Naive B cell (primary cell): ENCODE measurements at regions not wholly inside any gene's neighbourhood (a gene's known extent, or its start where the extent isn't known, plus 50 kb on each side); places are given as distances from the start of the nearest gene placed in this dataset.
"Not testable (repeated sequence)": the region's sequence is repeated elsewhere in the genome, so short reads cannot be mapped to it uniquely, and the experiment has no call there.

ENCODE experiments used
- ATAC-seq, 2 donors: fragments of 150-1000 bp; cut with Tn5 transposase; 2 replicates each; pipeline ENCODE4 v1.10.0; 2021; ENCODE audit warnings: low read depth in 2 of 2, mild to moderate bottlenecking in 2 of 2, moderate library complexity in 2 of 2
- DNase-seq: peaks from one replicate; pipeline ENCODE4 v3.0.0; 2022
- H3K27ac Mint-ChIP-seq, 6 donors: one replicate each; pipeline ENCODE4 v1.8.0; 2020 to 2022; ENCODE audit warnings: mild to moderate bottlenecking in 6 of 6, mixed read lengths in 6 of 6, moderate library complexity in 5 of 6, inconsistent platforms in 2 of 6
- H3K27me3 Mint-ChIP-seq, 3 donors: one replicate each; pipeline ENCODE4 v1.8.0; 2021 to 2022; ENCODE audit warnings: mixed read lengths in 3 of 3, mild to moderate bottlenecking in 1 of 3
- H3K36me3 Mint-ChIP-seq, 2 donors: one replicate each; pipeline ENCODE4 v1.8.0; 2020 to 2022; ENCODE audit warnings: mixed read lengths in 2 of 2, inconsistent platforms in 1 of 2, mild to moderate bottlenecking in 1 of 2
- H3K4me1 Mint-ChIP-seq, 3 donors: one replicate each; pipeline ENCODE4 v1.8.0; 2020 to 2022; ENCODE audit warnings: mixed read lengths in 3 of 3, inconsistent platforms in 1 of 3, mild to moderate bottlenecking in 1 of 3, moderate library complexity in 1 of 3
- H3K4me3 Mint-ChIP-seq, 8 donors: one replicate each; pipeline ENCODE4 v1.8.0; 2020 to 2022; ENCODE audit warnings: mild to moderate bottlenecking in 8 of 8, mixed read lengths in 8 of 8, moderate library complexity in 8 of 8, inconsistent platforms in 2 of 8
- H3K9me3 Mint-ChIP-seq, 7 donors: one replicate each; pipeline ENCODE4 v1.8.0; 2020 to 2022; ENCODE audit warnings: mixed read lengths in 7 of 7, mild to moderate bottlenecking in 5 of 7, inconsistent platforms in 2 of 7, moderate library complexity in 1 of 7

DNA sequence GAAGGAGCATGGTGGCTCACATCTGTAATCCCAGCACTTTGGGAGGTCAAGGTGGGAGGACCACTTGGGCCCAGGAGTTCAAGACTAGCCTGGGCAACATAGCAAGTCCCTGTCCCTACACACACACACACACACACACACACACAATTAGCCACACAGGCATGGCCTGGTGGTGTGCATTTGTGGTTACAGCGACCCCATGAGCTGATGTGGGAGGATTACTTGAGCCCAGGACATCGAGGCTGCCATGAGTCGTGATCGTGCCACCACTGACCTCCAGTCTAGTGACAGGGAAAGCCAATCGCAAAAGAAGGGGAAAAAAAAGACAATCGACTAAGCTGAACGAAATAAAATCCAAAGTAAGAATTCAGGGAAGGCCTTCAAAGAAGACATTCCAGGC lies 67.9 kb downstream of the TBX3 start:
- Mint-ChIP-seq H3K9me3 (peaks cover 4 to 23% (median 17%) of the 10 kb centered on the region in 7 donors), H3K27me3 (peaks cover 0 to 12% (median 8%) of the 10 kb centered on the region in 3 donors), H3K36me3 (peaks cover 0 to 3% of the 10 kb centered on the region in 2 donors), H3K4me1 (no peaks in the 10 kb centered on the region), H3K4me3 (no peak overlapping the region), H3K27ac (no peak overlapping the region)
- DNase-seq (no peak), ATAC-seq (no peak)

DNA sequence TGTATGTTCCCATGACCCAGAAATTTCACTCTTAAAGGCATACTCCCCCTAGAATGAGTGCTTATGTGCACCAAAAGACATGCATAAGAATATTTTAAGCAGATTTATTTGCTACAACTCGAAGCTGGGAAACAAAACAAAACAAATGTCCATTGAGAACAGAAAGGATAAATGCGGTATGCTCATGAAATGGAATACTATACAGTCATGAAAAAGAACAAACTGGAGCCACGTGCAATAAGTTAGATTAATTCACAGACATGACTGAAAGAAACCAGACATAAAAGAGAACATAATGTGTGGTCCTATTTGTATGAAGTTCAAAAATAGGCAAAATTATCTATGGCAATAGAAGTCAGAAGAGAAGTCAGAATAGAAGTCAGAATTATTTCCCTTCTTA lies 69.9 kb downstream of the TBX3 start:
- ATAC-seq (no peak), DNase-seq (no peak)
- Mint-ChIP-seq H3K27ac (no peak overlapping the region), H3K4me3 (no peak overlapping the region), H3K4me1 (no peaks in the 10 kb centered on the region), H3K36me3 (peaks cover 0 to 3% of the 10 kb centered on the region in 2 donors), H3K27me3 (peaks cover 0 to 12% (median 8%) of the 10 kb centered on the region in 3 donors), H3K9me3 (peaks cover 4 to 23% (median 19%) of the 10 kb centered on the region in 7 donors)

GRCh38 chr12:114612062-114612461 lies 71.9 kb downstream of the TBX3 start:
- H3K36me3 Mint-ChIP-seq, result peaks cover 0 to 3% of the 10 kb centered on the region in 2 donors
- peaks cover 3 to 18% (median 11%) of the 10 kb centered on the region in 7 donors for H3K9me3 Mint-ChIP-seq
- no peak for DNase-seq
- peaks cover 0 to 17% (median 8%) of the 10 kb centered on the region in 3 donors for H3K27me3 Mint-ChIP-seq
- H3K4me3 Mint-ChIP-seq, result no peak overlapping the region
- ATAC-seq, result no peak
- H3K4me1 Mint-ChIP-seq, result no peaks in the 10 kb centered on the region
- no peak overlapping the region for H3K27ac Mint-ChIP-seq

DNA sequence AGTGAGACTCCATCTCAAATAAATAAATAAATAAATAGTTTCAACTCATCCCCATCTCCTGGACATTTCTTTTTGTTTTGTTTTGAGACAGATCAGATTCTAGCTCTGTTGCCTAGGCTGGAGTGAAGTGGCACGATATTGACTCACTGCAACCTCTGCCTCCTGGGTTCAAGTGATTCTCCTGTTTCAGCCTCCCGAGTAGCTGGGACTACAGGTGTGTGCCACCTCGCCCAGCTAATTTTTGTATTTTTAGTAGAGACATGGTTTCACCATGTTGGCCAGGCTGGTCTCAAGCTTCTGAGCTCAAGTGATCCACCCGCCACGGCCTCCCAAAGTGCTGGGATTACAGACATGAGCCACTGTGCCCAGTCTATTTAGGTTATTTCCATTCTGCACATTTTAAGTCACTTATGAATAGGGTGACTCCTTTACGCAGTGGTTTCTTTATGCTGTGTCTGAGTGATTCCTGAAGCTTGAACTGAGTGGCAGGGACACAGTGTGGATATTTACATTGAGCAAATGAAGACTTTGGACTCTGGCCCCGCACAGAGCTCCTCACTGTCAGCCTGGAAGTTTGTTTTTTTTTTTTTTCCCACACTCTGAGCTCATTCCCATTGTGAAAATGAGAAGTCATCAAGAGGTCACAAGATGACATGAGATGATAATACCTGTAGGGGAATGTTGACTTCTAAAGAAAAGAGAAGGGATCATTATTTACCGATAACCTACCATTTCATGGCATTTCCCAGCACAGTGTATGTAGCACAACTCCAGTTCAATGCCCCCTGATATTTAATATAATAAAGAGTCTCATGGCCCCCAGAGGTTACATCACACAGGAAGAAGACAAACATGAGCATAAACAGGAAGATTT lies 72.6 kb downstream of the TBX3 start:
- ATAC-seq, result no peak

DNA sequence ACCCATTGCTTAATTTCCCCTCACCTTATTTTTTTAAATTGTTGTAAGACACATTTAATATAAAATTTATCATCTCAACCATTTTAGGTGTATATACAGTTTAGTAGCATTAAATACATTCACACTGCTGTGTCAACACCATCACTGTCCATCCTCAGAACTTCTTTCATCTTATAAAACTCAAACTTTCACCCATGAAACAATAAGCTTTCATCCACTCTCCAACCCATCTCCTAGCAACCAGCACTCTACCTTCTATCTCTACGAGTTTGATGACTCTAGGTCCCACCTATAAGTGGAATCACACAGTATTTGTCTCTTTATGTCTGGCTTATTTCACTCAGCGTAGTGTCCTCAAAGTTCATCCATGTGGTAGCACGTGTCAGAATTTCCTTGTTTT lies 75.5 kb downstream of the TBX3 start:
- peaks cover 0 to 17% (median 8%) of the 10 kb centered on the region in 3 donors for H3K27me3 Mint-ChIP-seq
- H3K36me3 Mint-ChIP-seq, result no peaks in the 10 kb centered on the region
- H3K4me3 Mint-ChIP-seq, result no peak overlapping the region

More for the DNA sequence above, 72.6 kb downstream of the TBX3 start:
- Mint-ChIP-seq H3K4me1 (no peaks in the 10 kb centered on the region), H3K27me3 (peaks cover 0 to 17% (median 8%) of the 10 kb centered on the region in 3 donors), H3K36me3 (no peaks in the 10 kb centered on the region), H3K9me3 (peaks cover 0 to 16% (median 9%) of the 10 kb centered on the region in 7 donors), H3K27ac (no peak overlapping the region), H3K4me3 (no peak overlapping the region)
- no peak for DNase-seq

GRCh38 chr12:114605918-114606317 lies 78.1 kb downstream of the TBX3 start:
- no peaks in the 10 kb centered on the region for H3K36me3 Mint-ChIP-seq
- DNase-seq (no peak), ATAC-seq (no peak)
- peaks cover 0 to 9% (median 3%) of the 10 kb centered on the region in 7 donors for H3K9me3 Mint-ChIP-seq
- H3K27ac Mint-ChIP-seq, result no peak overlapping the region
- peaks cover 0 to 11% (median 0%) of the 10 kb centered on the region in 3 donors for H3K27me3 Mint-ChIP-seq
- no peaks in the 10 kb centered on the region for H3K4me1 Mint-ChIP-seq
- no peak overlapping the region for H3K4me3 Mint-ChIP-seq

More for the DNA sequence above, 75.5 kb downstream of the TBX3 start:
- no peaks in the 10 kb centered on the region for H3K4me1 Mint-ChIP-seq
- H3K9me3 Mint-ChIP-seq, result peaks cover 0 to 5% (median 0%) of the 10 kb centered on the region in 7 donors
- DNase-seq (no peak), ATAC-seq (no peak)
- no peak overlapping the region for H3K27ac Mint-ChIP-seq

GRCh38 chr12:114604606-114605005 lies 79.4 kb downstream of the TBX3 start:
- ATAC-seq, result no peak
- Mint-ChIP-seq H3K4me1 (no peaks in the 10 kb centered on the region), H3K27ac (no peak overlapping the region), H3K27me3 (peaks cover 0 to 11% (median 0%) of the 10 kb centered on the region in 3 donors), H3K9me3 (peaks cover 0 to 16% (median 5%) of the 10 kb centered on the region in 7 donors), H3K4me3 (no peak overlapping the region), H3K36me3 (no peaks in the 10 kb centered on the region)
- DNase-seq, result no peak

- H3K36me3 Mint-ChIP-seq, H3K4me1 Mint-ChIP-seq, H3K4me3 Mint-ChIP-seq, H3K27me3 Mint-ChIP-seq, DNase-seq, H3K27ac Mint-ChIP-seq, ATAC-seq: not testable (repeated sequence)
- H3K9me3 Mint-ChIP-seq, result peaks cover 0 to 16% (median 10%) of the 10 kb centered on the region in 7 donors
Observed at GRCh38 chr12:114600584-114600983, 83.4 kb downstream of the TBX3 start.

DNA sequence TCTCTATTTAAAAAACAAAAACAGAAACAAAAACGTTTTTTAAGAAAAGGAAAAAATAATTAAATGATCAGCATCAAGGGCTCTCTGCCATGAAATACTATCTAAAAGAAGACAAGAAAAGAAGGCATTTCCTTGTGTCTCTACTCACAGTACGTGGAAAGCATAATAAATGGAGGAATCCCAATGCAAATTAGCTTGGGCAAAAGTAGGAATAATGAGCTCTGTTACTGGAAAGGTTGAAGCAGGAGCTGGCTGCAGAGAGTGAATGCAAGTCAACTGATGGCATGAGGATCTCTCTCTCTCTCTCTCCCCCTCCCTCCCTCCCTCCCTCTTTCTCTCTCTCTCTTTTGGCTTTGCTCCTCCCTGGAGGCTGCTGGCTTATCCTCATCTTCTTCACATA lies 85.9 kb downstream of the TBX3 start:
- DNase-seq, result no peak
- ATAC-seq, result no peak
- H3K4me3 Mint-ChIP-seq, result no peak overlapping the region
- no peak overlapping the region for H3K27ac Mint-ChIP-seq
- H3K9me3 Mint-ChIP-seq, result peaks cover 0 to 30% (median 11%) of the 10 kb centered on the region in 7 donors
- H3K36me3 Mint-ChIP-seq, result no peaks in the 10 kb centered on the region
- no peaks in the 10 kb centered on the region for H3K4me1 Mint-ChIP-seq
- H3K27me3 Mint-ChIP-seq, result peaks cover 0 to 5% (median 0%) of the 10 kb centered on the region in 3 donors

DNA sequence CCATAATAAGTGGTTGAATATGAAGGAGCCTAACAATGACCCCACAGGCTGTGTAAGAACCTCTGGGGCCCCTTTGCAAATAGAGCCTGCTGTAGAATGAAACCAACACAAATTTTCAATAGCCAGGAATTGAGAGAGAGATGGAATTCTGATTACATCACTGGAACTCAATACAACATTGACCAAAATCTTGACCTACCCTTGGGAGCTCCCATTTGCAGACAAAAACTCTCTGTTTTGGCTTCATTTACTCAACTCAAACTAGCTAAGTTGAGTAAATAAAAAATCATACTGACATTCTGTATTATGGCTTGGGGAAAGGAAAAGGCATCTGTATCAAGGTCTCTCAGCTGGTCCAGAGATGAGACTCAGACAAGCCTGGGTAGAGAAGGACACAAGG lies 91.0 kb downstream of the TBX3 start:
- Mint-ChIP-seq H3K36me3 (no peaks in the 10 kb centered on the region), H3K4me1 (no peaks in the 10 kb centered on the region), H3K27me3 (peaks cover 0 to 7% (median 0%) of the 10 kb centered on the region in 3 donors), H3K9me3 (peaks cover 0 to 33% (median 11%) of the 10 kb centered on the region in 7 donors), H3K4me3 (no peak overlapping the region), H3K27ac (no peak overlapping the region)
- ATAC-seq (no peak), DNase-seq (no peak)

GRCh38 chr12:114588061-114588460 lies 95.9 kb downstream of the TBX3 start:
- H3K36me3 Mint-ChIP-seq, result no peaks in the 10 kb centered on the region
- H3K27me3 Mint-ChIP-seq, result peaks cover 0 to 15% (median 0%) of the 10 kb centered on the region in 3 donors
- H3K9me3 Mint-ChIP-seq, result peaks cover 0 to 26% (median 9%) of the 10 kb centered on the region in 7 donors
- H3K27ac Mint-ChIP-seq, result no peak overlapping the region
- ATAC-seq (no peak), DNase-seq (no peak)
- H3K4me1 Mint-ChIP-seq, result no peaks in the 10 kb centered on the region
- H3K4me3 Mint-ChIP-seq, result no peak overlapping the region

GRCh38 chr12:114580306-114580705 lies 103.7 kb downstream of the TBX3 start:
- Mint-ChIP-seq H3K9me3 (peaks cover 0 to 10% (median 0%) of the 10 kb centered on the region in 7 donors), H3K27me3 (peaks cover 0 to 32% (median 6%) of the 10 kb centered on the region in 3 donors), H3K4me3 (no peak overlapping the region), H3K36me3 (no peaks in the 10 kb centered on the region), H3K4me1 (no peaks in the 10 kb centered on the region), H3K27ac (no peak overlapping the region)
- DNase-seq (no peak), ATAC-seq (no peak)

DNA sequence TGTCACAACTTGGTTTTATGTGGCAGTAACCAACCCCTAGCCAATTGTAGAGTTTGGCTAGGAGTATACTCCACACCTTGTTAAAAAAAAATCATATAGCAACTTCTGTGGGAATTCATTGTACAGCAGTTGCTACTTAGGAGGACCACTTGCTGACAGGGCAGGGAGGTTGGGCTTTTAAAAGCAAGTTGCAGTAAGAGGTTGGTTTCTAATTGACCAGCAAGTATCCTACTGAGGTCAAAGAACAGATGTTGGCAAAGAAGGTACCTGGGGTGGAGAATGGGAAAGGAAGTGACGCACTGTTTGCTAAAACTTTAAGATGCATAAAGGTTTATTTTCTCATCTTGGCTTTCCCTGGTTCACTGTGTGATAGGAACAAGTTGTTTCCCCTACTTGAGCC lies 104.6 kb downstream of the TBX3 start:
- Mint-ChIP-seq H3K27ac (no peak overlapping the region), H3K27me3 (peaks cover 0 to 32% (median 6%) of the 10 kb centered on the region in 3 donors), H3K36me3 (no peaks in the 10 kb centered on the region), H3K4me1 (no peaks in the 10 kb centered on the region), H3K4me3 (no peak overlapping the region), H3K9me3 (peaks cover 0 to 10% (median 0%) of the 10 kb centered on the region in 7 donors)
- DNase-seq, result no peak
- ATAC-seq, result no peak

- Mint-ChIP-seq H3K4me3 (no peak overlapping the region), H3K9me3 (no peaks in the 10 kb centered on the region), H3K27ac (no peak overlapping the region), H3K4me1 (no peaks in the 10 kb centered on the region), H3K27me3 (peaks cover 0 to 15% (median 4%) of the 10 kb centered on the region in 3 donors), H3K36me3 (no peaks in the 10 kb centered on the region)
- ATAC-seq (no peak), DNase-seq (no peak)
Observed at GRCh38 chr12:114562654-114563053, 121.3 kb downstream of the TBX3 start.
